Lower leg skin (tissue), 3 donors: ENCODE measurements at regions not wholly inside any gene's neighbourhood (a gene's known extent, or its start where the extent isn't known, plus 50 kb on each side); places are given as distances from the start of the nearest gene placed in this dataset.

Experiments
- CTCF ChIP-seq, 3 donors: fragments of 450-650 bp; IDR thresholded peaks; one replicate each; pipeline ENCODE4 v1.5.1; 2016; ENCODE audit warnings: antibody characterized with exemption in 3 of 3, mild to moderate bottlenecking in 3 of 3, moderate library complexity in 2 of 3
- POLR2A ChIP-seq, 2 donors: fragments of 450-650 bp; IDR thresholded peaks; one replicate each; pipeline ENCODE4 v1.6.1; 2016 to 2017; ENCODE audit warnings: antibody characterized with exemption in 2 of 2, mild to moderate bottlenecking in 1 of 2, moderate library complexity in 1 of 2

DNA sequence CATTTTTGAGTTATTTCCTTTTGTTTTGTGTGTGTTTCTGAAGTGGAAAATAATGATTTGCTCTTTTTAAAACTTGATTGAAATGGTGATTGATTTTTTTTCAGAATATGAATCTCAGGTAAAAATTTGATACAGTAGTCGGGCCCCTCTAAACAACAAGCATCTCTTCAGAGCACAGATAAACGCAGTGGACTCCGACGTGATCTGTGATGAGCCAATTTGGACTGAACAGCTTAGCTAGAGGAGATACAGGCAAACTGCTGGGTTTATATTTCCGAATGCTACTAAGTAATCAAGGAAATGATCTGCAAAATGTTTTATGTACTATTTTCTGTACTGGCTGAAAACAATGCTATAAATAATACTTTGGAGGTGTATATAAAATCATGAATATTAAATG lies 705.7 kb upstream of the RGS18 start:
- no peak for TF ChIP-seq CTCF (IDR thresholded peaks at IDR 0.05)
- no peak for TF ChIP-seq POLR2A (IDR thresholded peaks at IDR 0.05)
